ENCODE measurements at regions not wholly inside any gene's neighbourhood (a gene's known extent, or its start where the extent isn't known, plus 50 kb on each side); places are given as distances from the start of the nearest gene placed in this dataset.
"Not testable (repeated sequence)": the region's sequence is repeated elsewhere in the genome, so short reads cannot be mapped to it uniquely, and the experiment has no call there.

- peak; percentile 43 for DNase-seq (ENCODE audit: low spot score)
These were observed 927.8 kb downstream of the STPG2 start for GRCh38 chr4:97215409-97215941.

DNA sequence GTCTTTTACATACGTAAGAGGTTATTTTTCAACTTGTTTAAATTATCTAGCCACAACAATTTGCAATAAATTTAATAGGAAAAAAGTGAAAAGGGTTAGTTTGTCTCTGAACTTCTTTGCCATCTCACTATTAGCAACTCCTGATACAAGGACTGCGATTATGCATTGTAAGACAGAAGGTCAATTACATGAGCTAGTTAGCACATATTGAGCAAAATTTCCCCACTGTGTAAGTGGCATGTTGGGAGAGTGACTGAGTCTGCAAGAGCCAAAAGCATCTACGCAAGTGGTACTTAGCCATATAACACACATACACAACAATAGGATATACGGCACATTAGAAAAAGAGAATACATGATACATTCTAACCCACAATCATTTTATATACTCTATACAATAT lies 927.2 kb downstream of the STPG2 start:
- DNase-seq (ENCODE audit: low spot score): peak; percentile 12

DNA sequence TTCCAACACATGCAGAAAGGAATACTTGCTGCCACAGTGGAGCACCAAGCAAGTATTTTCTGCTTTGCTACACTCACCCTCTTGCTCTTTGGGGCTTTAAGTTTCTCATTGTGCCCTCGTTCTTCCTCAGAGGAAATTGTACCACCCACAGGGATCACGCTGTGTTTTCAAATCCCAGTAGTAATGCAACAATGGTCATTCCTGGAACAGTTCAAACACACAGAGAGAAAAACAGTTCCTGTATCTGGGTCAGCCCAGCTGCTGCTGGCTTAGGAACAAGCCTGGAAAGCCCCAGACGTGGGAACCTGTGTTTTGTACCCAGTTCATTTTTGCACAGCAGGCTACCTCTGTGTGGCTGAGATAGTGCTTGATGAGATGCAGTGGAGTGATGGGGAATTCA lies 907.8 kb downstream of the STPG2 start:
- no peak for DNase-seq (ENCODE audit: low spot score)

DNA sequence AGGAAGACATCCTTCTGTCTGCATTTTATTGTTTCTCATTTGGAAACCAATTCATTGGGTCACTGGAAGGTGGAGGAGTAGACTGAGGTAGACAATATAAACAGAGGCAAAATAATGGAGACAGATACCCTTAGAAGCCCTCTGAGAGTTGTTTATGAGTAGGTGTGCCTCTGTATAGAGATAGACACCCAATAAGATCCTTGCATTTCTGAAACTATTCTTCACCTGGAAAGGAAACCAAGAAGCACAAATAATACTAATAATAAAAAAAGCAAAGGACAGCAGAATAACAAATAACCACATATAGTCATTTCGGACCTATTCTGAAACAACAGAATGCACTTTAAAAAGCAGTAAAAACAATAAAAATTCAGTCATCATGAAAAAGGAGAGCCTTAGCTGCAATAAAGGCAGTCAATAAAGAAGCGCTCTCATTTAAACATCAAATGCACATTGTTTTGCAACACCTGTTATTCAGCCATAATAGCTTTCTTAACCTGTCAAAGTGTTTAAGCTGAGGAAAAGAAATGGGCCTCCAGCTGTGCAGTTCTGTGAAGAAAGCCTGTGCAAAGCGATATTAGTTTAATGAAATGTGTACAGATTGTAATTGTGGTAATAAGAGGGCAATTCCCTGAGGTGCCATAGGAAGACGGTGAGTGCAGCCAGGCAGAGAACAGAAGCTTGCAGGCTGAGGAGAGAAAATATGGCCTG lies 904.2 kb downstream of the STPG2 start:
- no peak for DNase-seq (ENCODE audit: low spot score)

DNA sequence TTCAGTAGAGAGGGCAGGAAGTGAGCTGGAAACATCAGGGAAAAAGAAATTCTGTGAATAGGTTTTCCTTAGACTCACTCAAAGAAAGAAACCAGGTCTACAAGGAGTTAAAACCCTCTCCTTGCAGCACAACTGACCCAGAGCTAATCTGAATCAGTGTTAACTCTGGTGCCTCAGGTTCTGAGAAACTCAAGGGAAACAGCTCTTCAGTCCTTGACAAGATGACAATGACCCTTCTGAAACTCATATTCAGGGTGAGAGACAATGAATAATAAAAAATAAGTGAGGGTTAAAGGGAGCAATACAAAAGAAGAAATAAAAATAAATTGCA lies 903.6 kb downstream of the STPG2 start:
- DNase-seq (ENCODE audit: low spot score): no peak

DNA sequence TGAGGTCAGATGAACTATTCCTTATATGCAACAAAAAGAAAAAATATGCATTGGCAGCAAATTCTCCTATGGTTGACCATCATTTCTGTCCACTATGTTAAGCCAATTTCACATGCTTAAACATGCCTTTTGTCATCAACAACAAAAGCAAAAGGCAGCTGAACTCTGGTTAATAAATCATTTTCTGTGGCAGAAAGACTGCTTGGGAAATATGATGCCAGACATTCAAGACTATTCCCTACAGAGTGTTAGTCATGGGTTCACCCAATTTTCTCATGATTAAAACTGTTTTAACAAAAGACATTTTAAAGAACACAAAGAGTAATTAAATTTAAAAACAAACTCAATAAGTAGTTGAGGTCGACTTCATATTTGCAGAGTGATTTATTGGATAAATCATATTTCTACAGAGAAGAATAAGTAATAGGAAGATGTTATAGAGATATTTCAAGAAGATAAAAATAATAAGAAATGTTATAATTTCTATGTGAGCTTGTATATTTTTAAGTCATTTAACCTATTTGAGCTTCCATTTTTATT lies 890.6 kb downstream of the STPG2 start:
- DNase-seq (ENCODE audit: low spot score): no peak

DNA sequence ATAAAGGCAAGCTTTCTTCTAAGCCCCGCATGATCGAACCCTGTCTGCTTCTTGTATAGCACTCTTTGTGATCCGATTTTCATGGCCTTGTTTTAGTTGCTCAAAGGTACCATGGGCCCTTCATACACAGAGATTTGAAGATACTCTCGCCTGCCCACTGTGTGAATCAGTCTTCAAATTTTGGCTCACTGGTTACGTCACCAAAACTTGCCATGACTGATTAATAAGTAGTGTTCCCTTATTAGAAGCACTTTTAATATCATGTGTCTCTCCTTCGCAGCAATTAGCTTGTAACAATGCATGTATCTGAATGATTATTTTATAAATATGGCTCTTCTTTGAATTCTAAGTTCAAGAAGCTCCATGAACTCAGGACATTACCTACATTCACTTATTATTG lies 880.5 kb downstream of the STPG2 start:
- DNase-seq (ENCODE audit: low spot score): no peak

DNA sequence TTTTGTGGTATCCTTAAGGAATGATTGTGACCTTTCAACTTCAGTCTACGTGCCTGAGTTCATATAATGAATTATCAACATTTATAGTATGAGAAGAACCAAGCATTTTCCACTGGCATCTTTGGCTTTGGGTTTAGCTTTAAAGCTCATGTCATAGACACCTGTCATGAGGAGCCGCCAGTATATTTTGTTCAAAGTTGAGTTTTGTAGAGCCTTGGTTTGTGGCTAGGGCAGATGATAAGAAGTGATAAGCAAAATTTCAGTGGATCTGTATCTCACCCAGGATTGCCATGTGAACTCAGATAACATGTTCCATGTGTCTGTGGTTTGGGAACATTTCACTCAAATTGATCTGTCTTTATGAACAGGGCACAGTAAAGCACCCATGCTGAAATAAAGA lies 873.2 kb downstream of the STPG2 start:
- DNase-seq (ENCODE audit: low spot score): no peak

GRCh38 chr4:97279391-97279790 lies 863.9 kb downstream of the STPG2 start:
- DNase-seq (ENCODE audit: low spot score): no peak

DNA sequence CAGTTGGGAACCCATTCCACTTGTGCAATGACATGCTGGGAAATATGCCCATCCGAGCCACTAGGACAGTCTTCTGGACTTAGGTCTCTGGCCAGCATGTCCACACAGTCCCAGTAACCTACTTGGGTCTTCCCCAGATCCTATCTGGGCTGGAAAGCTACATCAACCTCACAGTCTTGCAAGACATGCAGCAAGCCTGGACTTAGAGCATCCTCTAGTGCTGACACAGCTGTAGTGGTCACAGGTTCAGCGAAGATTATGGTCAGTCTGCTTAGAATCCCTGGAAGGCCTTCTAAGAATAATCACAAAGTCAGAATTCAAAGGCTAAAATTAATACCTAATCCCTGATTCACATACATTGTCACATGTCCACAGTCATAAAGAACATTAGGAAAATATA lies 842.7 kb downstream of the STPG2 start:
- no peak for DNase-seq (ENCODE audit: low spot score)

GRCh38 chr4:97305351-97305750 lies 837.9 kb downstream of the STPG2 start:
- no peak for DNase-seq (ENCODE audit: low spot score)

DNA sequence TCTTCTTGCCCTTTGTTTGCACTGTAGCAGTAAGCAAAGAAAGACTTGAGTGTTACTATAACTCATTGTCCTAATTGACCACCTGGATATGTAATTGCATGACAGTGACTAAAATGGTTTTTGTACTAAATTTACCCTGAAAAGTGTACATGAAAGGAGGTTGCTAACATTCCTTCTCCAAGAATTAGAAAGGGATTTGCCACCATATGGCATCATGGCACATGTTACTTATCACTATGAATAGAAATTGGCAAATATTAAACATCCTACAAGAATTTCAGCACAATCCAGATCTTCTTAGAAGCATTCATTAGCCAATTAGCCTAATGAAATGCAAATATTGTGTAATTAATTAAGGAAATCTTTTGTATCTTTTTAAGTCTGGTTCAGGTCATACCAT lies 834.2 kb downstream of the STPG2 start:
- no peak for DNase-seq (ENCODE audit: low spot score)

DNA sequence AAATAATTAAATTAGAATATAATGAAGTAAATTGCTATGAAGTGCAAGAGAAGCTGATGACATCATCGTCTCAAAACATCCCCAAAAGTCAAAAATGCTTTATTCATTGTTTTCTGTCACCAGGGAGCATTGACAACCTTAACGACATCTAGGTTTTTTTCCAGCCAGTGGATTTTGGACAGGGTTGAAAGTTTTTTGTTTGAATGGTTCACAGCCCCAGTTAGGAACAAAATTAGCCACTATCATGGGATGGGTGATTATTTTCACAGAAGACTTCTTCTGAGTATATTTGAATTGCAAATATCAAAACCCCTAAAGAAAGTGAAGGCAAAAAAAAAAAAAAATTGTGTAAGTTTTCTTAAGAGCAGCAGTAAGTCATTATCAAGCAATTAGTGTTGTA lies 826.1 kb downstream of the STPG2 start:
- no peak for DNase-seq (ENCODE audit: low spot score)

- no peak for DNase-seq (ENCODE audit: low spot score)
These were observed 825.6 kb downstream of the STPG2 start for GRCh38 chr4:97317671-97318070.

GRCh38 chr4:97325751-97326150 lies 817.5 kb downstream of the STPG2 start:
- not testable (repeated sequence) for DNase-seq (ENCODE audit: low spot score)

DNA sequence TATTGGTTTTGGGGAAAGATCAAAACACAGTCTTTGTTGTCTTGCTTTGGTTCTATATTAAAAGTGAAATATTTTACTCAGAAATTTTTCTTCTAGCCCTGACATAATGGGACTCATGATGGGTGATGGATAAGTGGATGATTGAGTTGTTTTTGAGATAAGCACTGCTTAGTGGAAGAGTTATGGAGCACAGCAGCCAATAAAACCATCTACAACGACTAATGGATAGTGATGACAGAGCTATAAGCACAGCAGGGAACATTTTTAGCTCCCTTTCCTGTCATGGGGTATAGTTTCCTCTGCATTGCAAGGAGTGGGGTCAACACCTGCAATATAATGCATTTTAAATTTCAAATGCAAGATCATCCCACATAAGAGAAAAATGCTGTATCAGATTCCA lies 812.4 kb downstream of the STPG2 start:
- DNase-seq (ENCODE audit: low spot score): no peak

GRCh38 chr4:97334348-97334747 lies 808.9 kb downstream of the STPG2 start:
- no peak for DNase-seq (ENCODE audit: low spot score)

DNA sequence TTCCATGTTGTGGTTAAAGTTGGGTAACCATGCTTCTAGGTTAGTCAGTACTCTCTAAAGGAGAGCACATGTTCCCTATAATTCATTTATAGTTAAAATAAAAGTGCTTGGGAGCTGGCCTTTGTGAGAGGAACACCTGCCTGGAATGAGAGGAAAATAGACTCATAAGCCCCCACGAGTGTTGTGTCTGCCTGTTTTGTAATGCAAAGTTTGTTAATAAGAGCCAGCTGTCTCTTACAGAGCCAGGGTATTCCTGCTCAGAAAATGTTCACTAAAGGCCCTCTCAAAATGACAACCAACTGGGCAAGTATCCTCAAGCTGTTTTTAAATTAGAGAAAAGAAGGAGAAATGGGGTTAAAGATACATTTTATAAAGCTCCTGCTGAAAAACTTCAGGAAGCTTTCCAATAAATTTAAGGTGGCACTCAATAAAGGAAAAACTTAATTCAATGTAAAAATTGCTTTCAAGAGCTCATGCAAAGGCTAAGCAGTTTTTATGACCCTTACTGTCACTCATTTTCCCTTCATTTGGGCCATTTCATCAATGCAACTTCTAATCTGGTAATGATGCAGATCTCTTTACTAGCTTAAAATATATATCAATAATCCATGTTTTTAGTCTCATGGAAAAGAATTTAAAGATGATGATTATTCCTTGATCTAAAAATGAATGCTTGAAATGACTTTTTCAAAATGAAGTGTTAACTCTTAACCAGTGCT lies 793.6 kb downstream of the STPG2 start:
- no peak for DNase-seq (ENCODE audit: low spot score)

GRCh38 chr4:97353876-97354275 lies 789.4 kb downstream of the STPG2 start:
- DNase-seq (ENCODE audit: low spot score): no peak

GRCh38 chr4:97359826-97360225 lies 783.5 kb downstream of the STPG2 start:
- no peak for DNase-seq (ENCODE audit: low spot score)

GRCh38 chr4:97360733-97361132 lies 782.5 kb downstream of the STPG2 start:
- no peak for DNase-seq (ENCODE audit: low spot score)

GRCh38 chr4:97367878-97368277 lies 775.4 kb downstream of the STPG2 start:
- DNase-seq (ENCODE audit: low spot score): peak; percentile 11

- DNase-seq (ENCODE audit: low spot score): no peak
These were observed 772.7 kb downstream of the STPG2 start for GRCh38 chr4:97370568-97370967.
